HepG2 (cell line): ENCODE measurements at regions not wholly inside any gene's neighbourhood (a gene's known extent, or its start where the extent isn't known, plus 50 kb on each side); places are given as distances from the start of the nearest gene placed in this dataset.

Experiments
- ATAC-seq: fragments of 200-7000 bp; cut with Tn5 transposase; 3 replicates; pipeline ENCODE4 v1.9.1; 2020; ENCODE audit warnings: mild to moderate bottlenecking, moderate library complexity
- BruUV-seq: library from RNA; stranded (reverse); fragments of 400-500 nt; replicated peaks from 2 replicates; lab custom pipeline; 2021; lab: Mats Ljungman, UMichigan
- CTCF ChIA-PET: fragments of 300-600 bp; formaldehyde crosslinking; extraction: SDS; loops from one replicate; lab custom pipeline; 2021; ENCODE audit warnings: low total read pairs, inconsistent platforms, low intra/inter-chr PET ratio; lab: Yijun Ruan, JAX
- POLR2A ChIA-PET: fragments of 350-600 bp; sonication (Branson Sonifier 250); formaldehyde crosslinking; loops from one replicate; lab custom pipeline; 2020; ENCODE audit warnings: antibody characterized with exemption, inconsistent platforms; lab: Yijun Ruan, JAX
- DNase-seq: peaks from one replicate; pipeline ENCODE4 v3.0.0-alpha.2; 2015; ENCODE audit warnings: low spot score
- FAIRE-seq: peaks from 3 replicates; lab custom pipeline; 2011; peaks lifted over from hg19 to GRCh38; lab: Jason Lieb, UNC
- H2AFZ ChIP-seq: one replicate; pipeline ENCODE4 v1.6.1; 2011; ENCODE audit warnings: low read length, inconsistent platforms
- H3K27ac ChIP-seq: fragments of 300-600 bp; 3 replicates; pipeline ENCODE4 v1.8.0; 2011; ENCODE audit warnings: mixed run types, mild to moderate bottlenecking, mixed read lengths, low read length, inconsistent platforms; ENCODE audit not compliant: insufficient read depth; ENCODE audit errors: extremely low read length
- H3K27me3 ChIP-seq, 2 experiments: fragments of 200-600 bp in 1 of 2; 2 replicates in 1 of 2; 3 replicates in 1 of 2; pipeline versions ENCODE4 v1.6.0 to v1.8.0; 2011; ENCODE audit warnings: low read length in 2 of 2, mild to moderate bottlenecking in 2 of 2, moderate library complexity in 2 of 2, inconsistent platforms in 1 of 2; ENCODE audit not compliant: insufficient read depth in 2 of 2, control insufficient read depth in 1 of 2
- H3K36me3 ChIP-seq, 2 experiments: fragments of 200-600 bp in 1 of 2; replicated peaks in 1 of 2; 2 replicates in 1 of 2; 3 replicates in 1 of 2; pipeline versions ENCODE4 v1.5.1 to v1.8.0; 2011; ENCODE audit warnings: low read length in 2 of 2, inconsistent platforms in 1 of 2; ENCODE audit not compliant: insufficient read depth in 2 of 2, control insufficient read depth in 1 of 2
- H3K4me1 ChIP-seq: 2 replicates; pipeline ENCODE4 v1.5.1; 2012; ENCODE audit warnings: low read length, inconsistent platforms; ENCODE audit not compliant: insufficient read depth
- H3K4me2 ChIP-seq: 2 replicates; pipeline ENCODE4 v1.6.0; 2011; ENCODE audit warnings: low read depth, low read length, inconsistent platforms
- H3K4me3 ChIP-seq, 3 experiments: fragments of 200-600 bp in 1 of 3; sonication (generic), shearing (Covaris generic) in 1 of 3; replicated peaks in 1 of 3; 2 replicates each; pipeline ENCODE4 v1.5.1; 2011 to 2016; ENCODE audit warnings: low read length in 3 of 3, inconsistent platforms in 2 of 3, low read depth in 2 of 3, mild to moderate bottlenecking in 2 of 3, control low read depth in 1 of 3, mixed read lengths in 1 of 3; ENCODE audit not compliant: insufficient read depth in 1 of 3
- H3K79me2 ChIP-seq: one replicate; pipeline ENCODE4 v1.6.1; 2011; ENCODE audit warnings: low read length, inconsistent platforms; ENCODE audit not compliant: insufficient read depth
- H3K9ac ChIP-seq: 2 replicates; pipeline ENCODE4 v1.6.0; 2011; ENCODE audit warnings: mild to moderate bottlenecking, low read depth, low read length, inconsistent platforms; ENCODE audit not compliant: insufficient read depth
- H3K9me3 ChIP-seq: 2 replicates; pipeline ENCODE4 v1.5.1; 2012; ENCODE audit warnings: mild to moderate bottlenecking, low read length
- H4K20me1 ChIP-seq: 2 replicates; pipeline ENCODE4 v1.6.0; 2011; ENCODE audit warnings: inconsistent platforms, mild to moderate bottlenecking, low read length, moderate library complexity; ENCODE audit not compliant: insufficient read depth
- DNMT1 ChIP-seq: sonication (generic); formaldehyde crosslinking; IDR thresholded peaks from 2 replicates; pipeline ENCODE4 v1.5.1; 2020; ENCODE audit warnings: mild to moderate bottlenecking, missing genetic modification reagents
- PRDM4 ChIP-seq: sonication (generic); formaldehyde crosslinking; IDR thresholded peaks from 2 replicates; pipeline ENCODE4 v1.9.0; 2021; ENCODE audit warnings: missing genetic modification reagents, borderline replicate concordance
- THAP11 ChIP-seq: IDR thresholded peaks from 2 replicates; pipeline ENCODE4 v1.6.1; 2016; ENCODE audit warnings: missing biosample characterization, missing genetic modification reagents
- ZBTB20 ChIP-seq: sonication (generic); formaldehyde crosslinking; IDR thresholded peaks from 2 replicates; pipeline ENCODE4 v1.8.1; 2023; ENCODE audit warnings: missing genetic modification reagents, low read depth, mild to moderate bottlenecking, borderline replicate concordance
- ZEB1 ChIP-seq: IDR thresholded peaks from 2 replicates; pipeline ENCODE4 v1.6.1; 2012; ENCODE audit warnings: mild to moderate bottlenecking, low read depth, inconsistent platforms; ENCODE audit not compliant: insufficient replicate concordance
- ZNF138 ChIP-seq: sonication (generic); formaldehyde crosslinking; IDR thresholded peaks from 2 replicates; pipeline ENCODE4 v1.5.0; 2020; ENCODE audit warnings: mild to moderate bottlenecking, low read depth, missing genetic modification reagents
- ZNF883 ChIP-seq: sonication (generic); formaldehyde crosslinking; IDR thresholded peaks from 2 replicates; pipeline ENCODE4 v1.5.1; 2020; ENCODE audit warnings: mild to moderate bottlenecking, missing genetic modification reagents; ENCODE audit errors: not compliant biosample characterization
- ZSCAN20 ChIP-seq: sonication (generic); formaldehyde crosslinking; IDR thresholded peaks from 2 replicates; pipeline ENCODE4 v1.4.0; 2020; ENCODE audit warnings: missing genetic modification reagents, mild to moderate bottlenecking, borderline replicate concordance
- WGBS: methylation state at CpG from one replicate; pipeline ENCODE4 v1.1.6; 2017; ENCODE audit warnings: low lambda C conversion rate; 5-methylcytosine and 5-hydroxymethylcytosine counted together
- in situ Hi-C: cut with HindIII; loops from 2 replicates; pipeline ENCODE4 v1.10.0; 2017; ENCODE audit warnings: low pct_unique_long_range_greater_than_20kb; ENCODE audit not compliant: extremely low pct_ligation_motif_present
- intact Hi-C: fragments of 100-400 bp; cut with micrococcal nuclease; formaldehyde crosslinking; loops from one replicate; pipeline ENCODE4 v1.10.0; 2022; ENCODE audit not compliant: unreplicated experiment
- TF ChIP-seq, protein P1 (sequence below): sonication (generic); formaldehyde crosslinking; IDR thresholded peaks from 2 replicates; pipeline ENCODE4 v1.4.0; 2020; ENCODE audit warnings: missing genetic modification reagents

GRCh38 chr5:116738615-116739261 is 164.1 kb upstream of the SEMA6A start:
- Histone ChIP-seq H3K9ac (no peak overlapping the region), H3K27ac (no peak overlapping the region), H2AFZ (no peak overlapping the region), H3K4me2 (no peak overlapping the region), H3K36me3 (no peaks in the 10 kb centered on the region), H3K4me3 (no peak overlapping the region), H3K4me1 (no peaks in the 10 kb centered on the region), H3K27me3 (peaks cover 2 to 35% of the 10 kb centered on the region in 2 experiments; a peak in 3 of 5 replicates), H4K20me1 (no peaks in the 10 kb centered on the region), H3K79me2 (no peaks in the 10 kb centered on the region), H3K9me3 (peaks cover 2% of the 10 kb centered on the region; the same call in 1 of the 2 replicates)
- no peak for DNase-seq
- FAIRE-seq = no peak
- no peak for TF ChIP-seq ZNF138
- TF ChIP-seq ZBTB20 = no peak
- WGBS = 53% methylated on average over 6 of the region's 6 CpGs
- ATAC-seq = no peak
- CTCF ChIA-PET = no interaction called here
- no TSS peak for BruUV-seq
- in situ Hi-C loops = no loop called here
- POLR2A ChIA-PET = no interaction called here
- intact Hi-C loops = no loop called here

DNA sequence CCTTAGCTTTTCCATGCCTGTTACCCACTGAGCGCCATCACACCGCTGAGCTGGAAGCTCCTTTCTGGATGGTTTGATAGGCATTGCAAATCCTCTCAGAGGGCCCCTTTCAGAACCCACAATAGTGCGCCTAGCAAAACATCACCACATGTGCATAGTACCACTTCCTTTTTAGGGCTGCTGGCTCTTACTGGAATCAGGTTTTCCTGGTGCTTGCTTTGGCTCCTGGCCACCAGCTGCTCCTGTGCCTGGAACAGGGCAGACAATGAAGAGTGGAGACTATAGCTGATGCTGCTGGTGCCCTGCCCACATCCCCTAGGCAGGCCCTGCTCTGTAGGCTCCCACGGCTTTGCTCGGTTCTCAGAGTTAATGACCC is 163.6 kb upstream of the SEMA6A start:
- DNase-seq (no peak), FAIRE-seq (no peak), ATAC-seq (no peak)
- Histone ChIP-seq H3K79me2 (no peaks in the 10 kb centered on the region), H3K4me2 (no peak overlapping the region), H3K4me1 (no peaks in the 10 kb centered on the region), H3K27me3 (peaks cover 2 to 39% of the 10 kb centered on the region in 2 experiments; a peak in 3 of 5 replicates), H2AFZ (no peak overlapping the region), H3K4me3 (no peak overlapping the region), H3K9me3 (no peaks in the 10 kb centered on the region), H3K9ac (no peak overlapping the region), H3K27ac (no peak overlapping the region), H4K20me1 (no peaks in the 10 kb centered on the region), H3K36me3 (no peaks in the 10 kb centered on the region)
- intact Hi-C loops (no loop called here), in situ Hi-C loops (no loop called here)
- no TSS peak for BruUV-seq
- ChIA-PET POLR2A (no interaction called here), CTCF (no interaction called here)
- TF ChIP-seq PRDM4 (CRISPR knock-in tag) = no peak
- TF ChIP-seq THAP11 (CRISPR knock-in tag) = no peak
- TF ChIP-seq ZEB1 = no peak
- TF ChIP-seq ZNF883 (CRISPR knock-in tag) = no peak
- TF ChIP-seq, protein P1, sequence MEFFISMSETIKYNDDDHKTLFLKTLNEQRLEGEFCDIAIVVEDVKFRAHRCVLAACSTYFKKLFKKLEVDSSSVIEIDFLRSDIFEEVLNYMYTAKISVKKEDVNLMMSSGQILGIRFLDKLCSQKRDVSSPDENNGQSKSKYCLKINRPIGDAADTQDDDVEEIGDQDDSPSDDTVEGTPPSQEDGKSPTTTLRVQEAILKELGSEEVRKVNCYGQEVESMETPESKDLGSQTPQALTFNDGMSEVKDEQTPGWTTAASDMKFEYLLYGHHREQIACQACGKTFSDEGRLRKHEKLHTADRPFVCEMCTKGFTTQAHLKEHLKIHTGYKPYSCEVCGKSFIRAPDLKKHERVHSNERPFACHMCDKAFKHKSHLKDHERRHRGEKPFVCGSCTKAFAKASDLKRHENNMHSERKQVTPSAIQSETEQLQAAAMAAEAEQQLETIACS (CRISPR knock-in tag) = no peak
- no peak for TF ChIP-seq DNMT1 (CRISPR knock-in tag)
- TF ChIP-seq ZSCAN20 (CRISPR knock-in tag) = no peak
- 88% methylated on average over 1 of the region's 5 CpGs for WGBS
